ENCODE measurements at regions not wholly inside any gene's neighbourhood (a gene's known extent, or its start where the extent isn't known, plus 50 kb on each side); places are given as distances from the start of the nearest gene placed in this dataset.

- Histone ChIP-seq H3K27me3 (no peaks in the 10 kb centered on the region), H3K4me1 (no peaks in the 10 kb centered on the region), H3K36me3 (no peaks in the 10 kb centered on the region), H3K4me2 (no peak overlapping the region), H3K27ac (no peak overlapping the region), H4K20me1 (no peaks in the 10 kb centered on the region), H3K9ac (no peak overlapping the region), H3K4me3 (no peak overlapping the region), H3K9me3 (no peaks in the 10 kb centered on the region)
- no peak for TF ChIP-seq Cebpa-rat (IDR thresholded peaks at IDR 0.05)
These were observed 142.7 kb downstream of the SUCLA2 start for GRCh38 chr13:47858042-47859025.

DNA sequence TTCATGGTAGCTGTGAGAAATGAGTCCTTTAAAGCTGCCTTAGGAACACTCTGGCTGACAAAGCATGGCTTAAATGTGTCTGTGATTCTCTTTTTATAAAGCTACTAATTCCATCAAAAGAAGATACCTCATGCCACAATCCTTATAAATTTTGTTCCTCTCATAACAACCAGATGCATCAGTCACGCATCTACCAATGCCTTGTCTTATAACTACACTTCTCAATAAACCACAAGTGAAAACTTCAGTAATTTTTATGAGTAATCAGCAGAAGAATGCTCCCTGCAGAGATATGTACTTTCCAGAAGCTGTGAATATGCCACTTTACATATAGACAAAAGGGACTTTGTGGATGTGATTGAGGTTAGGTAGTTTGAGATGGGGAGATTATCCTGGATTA lies 147.8 kb downstream of the SUCLA2 start:
- no peaks in the 10 kb centered on the region for H3K27me3 ChIP-seq
- peaks cover 3% of the 10 kb centered on the region; the same call in 1 of the 2 replicates for H3K9me3 ChIP-seq
- no peak overlapping the region for H3K4me3 ChIP-seq
- H3K4me1 ChIP-seq = no peaks in the 10 kb centered on the region
- no peaks in the 10 kb centered on the region for H3K36me3 ChIP-seq
- H3K9ac ChIP-seq = no peak overlapping the region
- no peak for TF ChIP-seq Cebpa-rat (IDR thresholded peaks at IDR 0.05)
- no peaks in the 10 kb centered on the region for H4K20me1 ChIP-seq
- no peak overlapping the region for H3K27ac ChIP-seq
- no peak overlapping the region for H3K4me2 ChIP-seq

DNA sequence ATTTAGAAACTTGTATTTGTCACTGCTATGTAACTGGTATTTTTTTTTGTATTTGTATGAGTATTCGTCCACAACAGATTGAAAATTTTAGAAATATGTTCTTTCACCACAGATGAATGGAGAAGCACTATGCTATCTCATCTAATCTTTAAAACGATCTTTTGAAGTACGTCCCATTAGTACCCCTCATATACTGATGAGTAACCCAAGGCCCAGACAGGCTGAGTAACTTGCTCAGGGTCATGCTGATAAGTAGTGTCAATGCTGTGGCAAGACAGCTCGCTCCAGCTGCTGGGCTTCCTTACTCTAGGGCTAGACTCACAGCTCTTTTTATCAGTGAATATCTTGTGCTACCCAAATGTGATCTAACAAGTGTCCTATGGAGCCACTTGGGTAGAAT lies 154.2 kb downstream of the SUCLA2 start:
- Histone ChIP-seq H3K9me3 (peaks cover 3% of the 10 kb centered on the region; the same call in 1 of the 2 replicates), H4K20me1 (no peaks in the 10 kb centered on the region), H3K36me3 (no peaks in the 10 kb centered on the region), H3K9ac (no peak overlapping the region), H3K4me1 (no peaks in the 10 kb centered on the region), H3K4me3 (no peak overlapping the region), H3K27ac (no peak overlapping the region), H3K4me2 (no peak overlapping the region), H3K27me3 (no peaks in the 10 kb centered on the region)
- no peak for TF ChIP-seq Cebpa-rat (IDR thresholded peaks at IDR 0.05)

DNA sequence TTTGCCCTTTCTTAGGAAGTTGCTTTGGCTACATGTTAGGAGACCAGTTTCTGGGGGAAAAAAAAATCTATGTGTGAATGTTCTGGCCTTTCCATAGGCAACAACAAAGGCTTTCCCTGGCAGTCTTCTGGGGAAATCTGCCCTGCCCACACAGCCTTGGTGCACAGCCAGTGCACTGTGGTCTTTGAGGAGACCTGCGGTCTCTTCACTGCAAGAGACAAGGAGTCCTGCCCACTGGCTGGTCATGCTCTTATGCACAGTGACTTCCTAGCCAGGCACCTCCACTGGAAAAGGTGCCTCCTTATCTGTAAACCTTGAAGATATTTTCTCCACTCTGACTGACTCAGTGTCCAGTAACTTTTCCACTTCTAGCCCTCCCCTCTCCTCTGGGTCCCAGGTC lies 155.1 kb downstream of the SUCLA2 start:
- H3K9me3 ChIP-seq = peaks cover 3% of the 10 kb centered on the region; the same call in 1 of the 2 replicates
- no peaks in the 10 kb centered on the region for H3K4me1 ChIP-seq
- TF ChIP-seq Cebpa-rat (IDR thresholded peaks at IDR 0.05) = no peak
- no peak overlapping the region for H3K4me3 ChIP-seq
- no peaks in the 10 kb centered on the region for H3K36me3 ChIP-seq
- H3K27me3 ChIP-seq = no peaks in the 10 kb centered on the region
- no peak overlapping the region for H3K9ac ChIP-seq
- H3K4me2 ChIP-seq = no peak overlapping the region
- no peak overlapping the region for H3K27ac ChIP-seq
- no peaks in the 10 kb centered on the region for H4K20me1 ChIP-seq

GRCh38 chr13:47843005-47843404 lies 158.1 kb downstream of the SUCLA2 start:
- Histone ChIP-seq H3K4me2 (no peak overlapping the region), H3K4me1 (no peaks in the 10 kb centered on the region), H3K4me3 (no peak overlapping the region), H4K20me1 (no peaks in the 10 kb centered on the region), H3K27ac (no peak overlapping the region), H3K36me3 (no peaks in the 10 kb centered on the region), H3K9me3 (no peaks in the 10 kb centered on the region), H3K27me3 (no peaks in the 10 kb centered on the region), H3K9ac (no peak overlapping the region)
- no peak for TF ChIP-seq Cebpa-rat (IDR thresholded peaks at IDR 0.05)

DNA sequence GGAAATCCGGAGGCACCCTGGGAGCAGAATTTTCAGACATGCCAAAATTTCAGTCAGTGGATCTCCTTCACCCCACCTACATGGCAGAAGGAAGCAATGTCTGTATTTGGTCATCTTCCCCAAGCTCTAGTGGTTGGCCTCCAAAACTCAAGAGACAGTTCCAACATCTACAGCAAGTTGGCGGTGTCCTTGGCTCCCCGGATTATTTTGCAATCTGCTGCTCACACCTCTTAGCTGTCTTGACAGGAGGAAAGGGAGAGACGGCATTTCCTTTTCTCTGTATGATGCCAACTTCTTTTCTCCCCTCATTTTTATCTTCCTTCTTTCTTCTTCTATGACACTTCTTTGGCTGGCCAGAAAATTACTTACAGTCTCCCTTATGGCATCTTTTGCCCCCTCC lies 159.9 kb downstream of the SUCLA2 start:
- Histone ChIP-seq H3K9me3 (no peaks in the 10 kb centered on the region), H3K4me1 (peaks cover 7% of the 10 kb centered on the region), H3K9ac (no peak overlapping the region), H3K27ac (no peak overlapping the region), H4K20me1 (no peaks in the 10 kb centered on the region), H3K4me3 (no peak overlapping the region), H3K4me2 (no peak overlapping the region), H3K36me3 (no peaks in the 10 kb centered on the region), H3K27me3 (no peaks in the 10 kb centered on the region)
- no peak for TF ChIP-seq Cebpa-rat (IDR thresholded peaks at IDR 0.05)

DNA sequence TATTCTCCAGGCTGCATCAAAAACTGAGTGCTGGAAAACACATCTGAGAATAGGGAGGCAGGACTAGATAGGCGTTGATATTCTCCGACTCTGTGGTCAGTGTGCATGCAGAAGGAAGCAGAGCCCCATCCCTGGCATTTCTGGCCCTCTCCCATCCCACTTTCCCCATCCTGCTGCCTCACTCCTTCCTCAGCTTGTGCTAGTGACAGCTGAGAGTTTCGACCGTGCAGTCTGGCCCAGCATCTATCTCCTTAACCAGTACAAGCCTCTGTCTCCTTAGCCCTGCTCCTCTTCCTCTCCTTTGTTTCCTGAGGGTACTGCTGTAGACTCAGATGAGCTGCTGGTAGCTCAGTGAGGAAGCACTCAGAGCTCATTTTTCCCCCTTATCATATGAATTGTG lies 163.2 kb downstream of the SUCLA2 start:
- TF ChIP-seq Cebpa-rat (IDR thresholded peaks at IDR 0.05) = no peak
- Histone ChIP-seq H3K4me3 (no peak overlapping the region), H3K4me1 (peaks cover 10% of the 10 kb centered on the region), H3K9ac (no peak overlapping the region), H3K9me3 (no peaks in the 10 kb centered on the region), H3K36me3 (no peaks in the 10 kb centered on the region), H3K27ac (no peak overlapping the region), H3K4me2 (no peak overlapping the region), H3K27me3 (no peaks in the 10 kb centered on the region), H4K20me1 (no peaks in the 10 kb centered on the region)

DNA sequence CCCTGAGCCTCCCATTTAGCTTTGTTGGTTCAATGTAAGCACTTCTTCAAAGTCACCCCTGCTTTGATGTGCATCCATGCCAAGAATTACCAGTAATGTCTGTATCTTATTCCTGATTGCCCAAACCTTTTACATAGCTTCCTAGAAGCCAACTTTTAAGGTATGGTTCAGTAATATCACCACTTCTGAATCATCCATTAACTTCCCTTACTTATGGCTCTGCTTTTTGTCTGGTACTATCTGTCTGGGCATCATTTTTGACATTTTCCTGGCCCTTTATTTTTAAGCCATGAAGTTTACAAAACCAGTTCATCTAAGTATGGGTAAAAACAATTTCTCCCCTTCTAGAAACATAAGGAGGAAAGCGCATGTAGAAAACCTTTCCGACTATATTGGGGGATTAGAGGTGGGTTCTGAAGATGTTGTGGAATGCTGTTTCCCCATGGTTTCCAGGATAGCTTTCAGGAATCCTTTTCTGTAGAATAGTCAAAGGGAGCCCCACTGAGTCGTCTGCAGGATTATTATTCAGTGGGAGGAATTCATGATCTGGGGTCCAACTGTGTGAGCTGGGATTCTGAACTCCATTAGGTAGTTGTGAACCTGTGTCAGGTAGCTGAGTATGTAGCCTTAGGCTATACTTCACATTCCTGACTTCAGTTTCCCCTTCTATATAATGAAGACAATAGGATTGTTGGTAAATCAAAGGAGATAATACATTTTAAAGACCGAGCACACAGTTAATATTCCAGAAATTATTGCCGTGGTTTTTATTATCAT lies 163.8 kb downstream of the SUCLA2 start:
- Histone ChIP-seq H3K27ac (no peak overlapping the region), H3K27me3 (no peaks in the 10 kb centered on the region), H3K9me3 (no peaks in the 10 kb centered on the region), H3K4me1 (peaks cover 10% of the 10 kb centered on the region), H3K9ac (no peak overlapping the region), H3K4me3 (no peak overlapping the region), H4K20me1 (no peaks in the 10 kb centered on the region), H3K36me3 (no peaks in the 10 kb centered on the region), H3K4me2 (no peak overlapping the region)
- TF ChIP-seq Cebpa-rat (IDR thresholded peaks at IDR 0.05) = no peak

- Histone ChIP-seq H3K36me3 (no peaks in the 10 kb centered on the region), H3K27ac (no peak overlapping the region), H3K4me3 (no peak overlapping the region), H3K9ac (no peak overlapping the region), H3K9me3 (no peaks in the 10 kb centered on the region), H4K20me1 (no peaks in the 10 kb centered on the region), H3K27me3 (no peaks in the 10 kb centered on the region), H3K4me2 (no peak overlapping the region), H3K4me1 (peaks cover 10% of the 10 kb centered on the region)
- TF ChIP-seq Cebpa-rat (IDR thresholded peaks at IDR 0.05) = no peak
These were observed 165.4 kb downstream of the SUCLA2 start for GRCh38 chr13:47835470-47836228.
